Adrenal gland (tissue), 5 donors: ENCODE measurements at regions not wholly inside any gene's neighbourhood (a gene's known extent, or its start where the extent isn't known, plus 50 kb on each side); places are given as distances from the start of the nearest gene placed in this dataset.

Source experiments
- POLR2A ChIP-seq, 2 donors: fragments of 450-650 bp; IDR thresholded peaks; one replicate each; pipeline ENCODE4 v1.6.1; 2017; ENCODE audit warnings: antibody characterized with exemption in 2 of 2, mild to moderate bottlenecking in 2 of 2, moderate library complexity in 1 of 2
- TF ChIP-seq, protein P1 (sequence below), 6 experiments: fragments of 450-650 bp in 4 of 6; fragments of 200-600 bp in 2 of 6; sonication (generic) in 1 of 6; IDR thresholded peaks; 1 replicate in 5 of 6; 2 replicates in 1 of 6; pipeline versions ENCODE4 v1.5.1 to v1.8.0; 2016 to 2021; ENCODE audit warnings: antibody characterized with exemption in 6 of 6, mild to moderate bottlenecking in 2 of 6, moderate library complexity in 1 of 6
- donor health status: DM: no; HTN: no; CAD: no.

- TF ChIP-seq POLR2A (IDR thresholded peaks at IDR 0.05), result no peak
- TF ChIP-seq, protein P1, sequence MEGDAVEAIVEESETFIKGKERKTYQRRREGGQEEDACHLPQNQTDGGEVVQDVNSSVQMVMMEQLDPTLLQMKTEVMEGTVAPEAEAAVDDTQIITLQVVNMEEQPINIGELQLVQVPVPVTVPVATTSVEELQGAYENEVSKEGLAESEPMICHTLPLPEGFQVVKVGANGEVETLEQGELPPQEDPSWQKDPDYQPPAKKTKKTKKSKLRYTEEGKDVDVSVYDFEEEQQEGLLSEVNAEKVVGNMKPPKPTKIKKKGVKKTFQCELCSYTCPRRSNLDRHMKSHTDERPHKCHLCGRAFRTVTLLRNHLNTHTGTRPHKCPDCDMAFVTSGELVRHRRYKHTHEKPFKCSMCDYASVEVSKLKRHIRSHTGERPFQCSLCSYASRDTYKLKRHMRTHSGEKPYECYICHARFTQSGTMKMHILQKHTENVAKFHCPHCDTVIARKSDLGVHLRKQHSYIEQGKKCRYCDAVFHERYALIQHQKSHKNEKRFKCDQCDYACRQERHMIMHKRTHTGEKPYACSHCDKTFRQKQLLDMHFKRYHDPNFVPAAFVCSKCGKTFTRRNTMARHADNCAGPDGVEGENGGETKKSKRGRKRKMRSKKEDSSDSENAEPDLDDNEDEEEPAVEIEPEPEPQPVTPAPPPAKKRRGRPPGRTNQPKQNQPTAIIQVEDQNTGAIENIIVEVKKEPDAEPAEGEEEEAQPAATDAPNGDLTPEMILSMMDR (IDR thresholded peaks at IDR 0.05), result no peak
These were observed 157.4 kb downstream of the KLHL28 start for GRCh38 chr14:44804391-44804790.
